ENCODE measurements at regions not wholly inside any gene's neighbourhood (a gene's known extent, or its start where the extent isn't known, plus 50 kb on each side); places are given as distances from the start of the nearest gene placed in this dataset.

- TF ChIP-seq CTCF (conservative IDR thresholded peaks at IDR 0.05 in 1 of 2, IDR thresholded peaks at IDR 0.05 in 1 of 2; ENCODE audit: extremely low read depth in 1 of 2, insufficient read depth in 1 of 2, low read depth in 1 of 2, low read length in 2 of 2), result no peak
- no peak for TF ChIP-seq EZH2 (IDR thresholded peaks at IDR 0.05; ENCODE audit: borderline replicate concordance, low read length)
These were observed 91.4 kb upstream of the NPVF start for GRCh38 chr7:25319707-25320106.
